ENCODE measurements at regions not wholly inside any gene's neighbourhood (a gene's known extent, or its start where the extent isn't known, plus 50 kb on each side); places are given as distances from the start of the nearest gene placed in this dataset.

DNA sequence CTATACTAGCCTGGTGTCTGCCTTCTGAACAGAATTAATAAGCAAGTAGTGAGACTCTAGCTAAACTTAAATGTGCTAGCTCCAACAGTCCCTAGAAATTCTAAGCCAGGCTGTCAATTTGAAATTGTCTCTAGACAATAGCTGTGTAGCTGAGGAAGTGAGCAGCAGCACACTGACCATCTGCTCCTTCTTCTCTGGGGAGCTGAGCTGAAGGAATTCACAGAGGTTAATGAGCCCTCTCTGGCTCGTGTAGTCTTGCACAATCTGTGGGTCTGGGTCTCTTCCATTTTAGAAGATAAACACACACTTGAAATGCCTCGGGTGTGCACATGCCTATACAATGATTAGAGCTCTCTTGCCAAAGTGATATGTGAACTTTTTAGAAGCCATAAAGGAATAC, 63.5 kb upstream of the BARX1 start:
- Histone ChIP-seq H3K4me2 (ENCODE audit: control insufficient read depth, extremely low read depth, insufficient read depth, low read depth, low read length) (no peak overlapping the region), H2AFZ (ENCODE audit: control insufficient read depth, low read length) (no peak overlapping the region), H3K79me2 (ENCODE audit: control insufficient read depth, insufficient read depth, low read length) (no peaks in the 10 kb centered on the region), H3K27ac (ENCODE audit: control insufficient read depth, insufficient read depth, low read length) (no peak overlapping the region), H3K4me3 (ENCODE audit: control insufficient read depth in 2 of 3, extremely low read depth in 1 of 3, insufficient read depth in 2 of 3, low read depth in 1 of 3, low read length in 3 of 3) (no peak overlapping the region), H4K20me1 (ENCODE audit: control insufficient read depth, extremely low read depth, insufficient read depth, low read length) (no peaks in the 10 kb centered on the region), H3K4me1 (ENCODE audit: control insufficient read depth, extremely low read depth, insufficient read depth, low read length) (no peaks in the 10 kb centered on the region), H3K27me3 (ENCODE audit: control insufficient read depth, extremely low read depth, insufficient read depth, low read length) (no peaks in the 10 kb centered on the region), H3K9ac (ENCODE audit: control insufficient read depth, extremely low read depth, insufficient read depth, low read length) (no peak overlapping the region), H3K36me3 (ENCODE audit: control insufficient read depth in 2 of 2, extremely low read depth in 1 of 2, insufficient read depth in 2 of 2, low read length in 2 of 2) (no peaks in the 10 kb centered on the region), H3K9me3 (ENCODE audit: control insufficient read depth, low read depth, low read length) (no peaks in the 10 kb centered on the region), H3K9me1 (ENCODE audit: control insufficient read depth, extremely low read depth, insufficient read depth, low read length) (no peaks in the 10 kb centered on the region)
- dilution Hi-C loops (cut with MboI; ENCODE audit: extremely low pct_ligation_motif_present, low sequenced_read_pairs), result loop anchor here (25.0 kb wide), 1 partner anchor 194 kb away; no protein-coding TSS in a partner anchor
- TF ChIP-seq CTCF (optimal IDR thresholded peaks at IDR 0.05 in 1 of 3, IDR thresholded peaks at IDR 0.05 in 1 of 3, conservative IDR thresholded peaks at IDR 0.05 in 1 of 3; ENCODE audit: extremely low read depth in 1 of 3, insufficient read depth in 2 of 3, low read length in 3 of 3) (no peak), EZH2 (IDR thresholded peaks at IDR 0.05; ENCODE audit: low read length) (no peak)
- FAIRE-seq, result no peak
- DNase-seq (ENCODE audit: low read depth, low spot score), result no peak

DNA sequence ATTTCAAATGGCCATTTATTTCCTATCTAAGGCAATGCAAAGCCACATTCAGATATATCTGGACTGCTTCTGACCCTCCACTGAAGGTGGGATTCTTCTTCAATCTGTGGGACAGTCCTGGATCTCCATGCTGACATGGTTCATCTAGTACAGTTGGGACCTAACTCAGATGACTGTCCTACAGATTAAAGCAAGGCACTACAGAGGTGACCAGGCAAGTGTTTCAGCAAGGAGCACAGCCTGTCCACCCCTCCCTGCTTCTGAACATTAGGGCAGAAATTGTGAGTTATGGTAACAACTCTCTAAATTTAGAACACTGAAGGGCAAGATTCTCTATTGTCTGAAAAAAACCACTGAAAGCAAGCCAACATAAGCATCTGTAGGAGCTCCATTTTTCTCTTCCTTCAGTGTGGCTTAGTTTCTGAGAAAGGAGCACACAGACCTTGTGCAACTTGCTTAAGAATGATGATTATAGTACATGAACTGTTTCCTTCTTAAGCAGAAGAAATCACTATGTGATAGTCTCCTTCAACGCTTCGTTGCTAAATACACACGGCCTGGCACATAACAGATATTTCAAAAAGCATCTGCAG, 62.9 kb upstream of the BARX1 start:
- H3K9me3 ChIP-seq (ENCODE audit: control insufficient read depth, low read depth, low read length), result no peaks in the 10 kb centered on the region
- H2AFZ ChIP-seq (ENCODE audit: control insufficient read depth, low read length), result no peak overlapping the region
- DNase-seq (ENCODE audit: low read depth, low spot score), result no peak
- no peak overlapping the region for H3K9ac ChIP-seq (ENCODE audit: control insufficient read depth, extremely low read depth, insufficient read depth, low read length)
- H3K79me2 ChIP-seq (ENCODE audit: control insufficient read depth, insufficient read depth, low read length), result no peaks in the 10 kb centered on the region
- FAIRE-seq, result no peak
- dilution Hi-C loops (cut with MboI; ENCODE audit: extremely low pct_ligation_motif_present, low sequenced_read_pairs), result loop anchor here (25.0 kb wide), 1 partner anchor 194 kb away; no protein-coding TSS in a partner anchor
- TF ChIP-seq EZH2 (IDR thresholded peaks at IDR 0.05; ENCODE audit: low read length) (no peak), CTCF (optimal IDR thresholded peaks at IDR 0.05 in 1 of 3, IDR thresholded peaks at IDR 0.05 in 1 of 3, conservative IDR thresholded peaks at IDR 0.05 in 1 of 3; ENCODE audit: extremely low read depth in 1 of 3, insufficient read depth in 2 of 3, low read length in 3 of 3) (no peak)
- H3K36me3 ChIP-seq (ENCODE audit: control insufficient read depth in 2 of 2, extremely low read depth in 1 of 2, insufficient read depth in 2 of 2, low read length in 2 of 2), result no peaks in the 10 kb centered on the region
- H3K4me2 ChIP-seq (ENCODE audit: control insufficient read depth, extremely low read depth, insufficient read depth, low read depth, low read length), result no peak overlapping the region
- H3K4me1 ChIP-seq (ENCODE audit: control insufficient read depth, extremely low read depth, insufficient read depth, low read length), result no peaks in the 10 kb centered on the region
- H4K20me1 ChIP-seq (ENCODE audit: control insufficient read depth, extremely low read depth, insufficient read depth, low read length), result no peaks in the 10 kb centered on the region
- no peaks in the 10 kb centered on the region for H3K27me3 ChIP-seq (ENCODE audit: control insufficient read depth, extremely low read depth, insufficient read depth, low read length)
- H3K4me3 ChIP-seq (ENCODE audit: control insufficient read depth in 2 of 3, extremely low read depth in 1 of 3, insufficient read depth in 2 of 3, low read depth in 1 of 3, low read length in 3 of 3), result no peak overlapping the region
- no peaks in the 10 kb centered on the region for H3K9me1 ChIP-seq (ENCODE audit: control insufficient read depth, extremely low read depth, insufficient read depth, low read length)
- no peak overlapping the region for H3K27ac ChIP-seq (ENCODE audit: control insufficient read depth, insufficient read depth, low read length)
